ENCODE measurements at regions not wholly inside any gene's neighbourhood (a gene's known extent, or its start where the extent isn't known, plus 50 kb on each side); places are given as distances from the start of the nearest gene placed in this dataset.

GRCh38 chr10:128473911-128474310 is 347.7 kb upstream of the MKI67 start:
- Mint-ChIP-seq H3K36me3 (ENCODE audit: low read depth) (no peaks in the 10 kb centered on the region), H3K4me3 (no peak overlapping the region), H3K27ac (no peak overlapping the region), H3K9me3 (no peaks in the 10 kb centered on the region), H3K27me3 (ENCODE audit: low read depth, poor library complexity) (no peaks in the 10 kb centered on the region), H3K4me1 (peaks cover 5% of the 10 kb centered on the region)
- no peak for DNase-seq
- TF ChIP-seq CTCF (IDR thresholded peaks at IDR 0.05), result no peak

GRCh38 chr10:128474571-128474970 is 348.3 kb upstream of the MKI67 start:
- no peak overlapping the region for H3K27ac Mint-ChIP-seq
- no peaks in the 10 kb centered on the region for H3K27me3 Mint-ChIP-seq (ENCODE audit: low read depth, poor library complexity)
- no peaks in the 10 kb centered on the region for H3K9me3 Mint-ChIP-seq
- no peak for TF ChIP-seq CTCF (IDR thresholded peaks at IDR 0.05)
- H3K4me1 Mint-ChIP-seq, result peaks cover 5% of the 10 kb centered on the region
- H3K4me3 Mint-ChIP-seq, result no peak overlapping the region
- no peaks in the 10 kb centered on the region for H3K36me3 Mint-ChIP-seq (ENCODE audit: low read depth)
- DNase-seq, result no peak

- H3K4me3 Mint-ChIP-seq, result no peak overlapping the region
- H3K36me3 Mint-ChIP-seq (ENCODE audit: low read depth), result no peaks in the 10 kb centered on the region
- H3K27me3 Mint-ChIP-seq (ENCODE audit: low read depth, poor library complexity), result no peaks in the 10 kb centered on the region
- no peak for TF ChIP-seq CTCF (IDR thresholded peaks at IDR 0.05)
- H3K4me1 Mint-ChIP-seq, result peaks cover 12% of the 10 kb centered on the region
- DNase-seq, result no peak
- H3K9me3 Mint-ChIP-seq, result no peaks in the 10 kb centered on the region
- no peak overlapping the region for H3K27ac Mint-ChIP-seq
Observed at GRCh38 chr10:128475686-128476367, 349.6 kb upstream of the MKI67 start.

GRCh38 chr10:128476368-128476725 is 350.1 kb upstream of the MKI67 start:
- H3K4me3 Mint-ChIP-seq, result no peak overlapping the region
- no peak for TF ChIP-seq CTCF (IDR thresholded peaks at IDR 0.05)
- H3K9me3 Mint-ChIP-seq, result no peaks in the 10 kb centered on the region
- H3K27me3 Mint-ChIP-seq (ENCODE audit: low read depth, poor library complexity), result no peaks in the 10 kb centered on the region
- peaks cover 17% of the 10 kb centered on the region for H3K4me1 Mint-ChIP-seq
- H3K36me3 Mint-ChIP-seq (ENCODE audit: low read depth), result no peaks in the 10 kb centered on the region
- DNase-seq, result no peak
- no peak overlapping the region for H3K27ac Mint-ChIP-seq

GRCh38 chr10:128476845-128477244 is 350.6 kb upstream of the MKI67 start:
- DNase-seq, result no peak
- H3K36me3 Mint-ChIP-seq (ENCODE audit: low read depth), result no peaks in the 10 kb centered on the region
- H3K27ac Mint-ChIP-seq, result no peak overlapping the region
- peaks cover 22% of the 10 kb centered on the region for H3K4me1 Mint-ChIP-seq
- no peak overlapping the region for H3K4me3 Mint-ChIP-seq
- H3K9me3 Mint-ChIP-seq, result no peaks in the 10 kb centered on the region
- TF ChIP-seq CTCF (IDR thresholded peaks at IDR 0.05), result no peak
- no peaks in the 10 kb centered on the region for H3K27me3 Mint-ChIP-seq (ENCODE audit: low read depth, poor library complexity)

GRCh38 chr10:128480601-128481000 is 354.4 kb upstream of the MKI67 start:
- H3K9me3 Mint-ChIP-seq, result no peaks in the 10 kb centered on the region
- no peak for DNase-seq
- peaks cover 34% of the 10 kb centered on the region for H3K4me1 Mint-ChIP-seq
- TF ChIP-seq CTCF (IDR thresholded peaks at IDR 0.05), result no peak
- H3K27ac Mint-ChIP-seq, result no peak overlapping the region
- H3K27me3 Mint-ChIP-seq (ENCODE audit: low read depth, poor library complexity), result no peaks in the 10 kb centered on the region
- peak overlapping the region; percentile 37 for H3K4me3 Mint-ChIP-seq
- no peaks in the 10 kb centered on the region for H3K36me3 Mint-ChIP-seq (ENCODE audit: low read depth)
